Esophagus squamous epithelium (tissue), 5 donors: ENCODE measurements at regions not wholly inside any gene's neighbourhood (a gene's known extent, or its start where the extent isn't known, plus 50 kb on each side); places are given as distances from the start of the nearest gene placed in this dataset.

Source experiments
- DNase-seq: peaks from one replicate; lab custom pipeline; 2025; lab: John Stamatoyannopoulos, UW
- H3K27ac ChIP-seq, 4 donors: fragments of 200-600 bp; sonication (generic); one replicate each; pipeline ENCODE4 v1.5.1; 2016 to 2019; ENCODE audit warnings: mild to moderate bottlenecking in 1 of 4
- H3K27me3 ChIP-seq, 4 donors: fragments of 200-600 bp; sonication (generic); 1 replicate in 3 of 4; 2 replicates in 1 of 4; pipeline versions ENCODE4 v1.5.1 to v1.6.0; 2017 to 2021; ENCODE audit warnings: antibody characterized with exemption in 1 of 4
- H3K36me3 ChIP-seq, 3 donors: fragments of 200-600 bp; sonication (generic); one replicate each; pipeline ENCODE4 v1.5.1; 2016 to 2019
- H3K4me1 ChIP-seq, 3 donors: fragments of 200-600 bp; sonication (generic); one replicate each; pipeline ENCODE4 v1.5.1; 2017 to 2019
- H3K4me3 ChIP-seq, 4 donors: fragments of 200-600 bp; sonication (generic); 1 replicate in 3 of 4; 2 replicates in 1 of 4; pipeline ENCODE4 v1.5.1; 2016 to 2019; ENCODE audit warnings: mild to moderate bottlenecking in 2 of 4, moderate library complexity in 1 of 4
- H3K9me3 ChIP-seq, 3 donors: fragments of 200-600 bp; sonication (generic); one replicate each; pipeline ENCODE4 v1.5.1; 2016 to 2019
- CTCF ChIP-seq, 6 experiments: fragments of 450-650 bp in 4 of 6; fragments of 200-600 bp in 2 of 6; sonication (generic) in 2 of 6; IDR thresholded peaks; one replicate each; pipeline ENCODE4 v1.5.1; 2016 to 2019; ENCODE audit warnings: antibody characterized with exemption in 6 of 6, mild to moderate bottlenecking in 4 of 6, moderate library complexity in 4 of 6
- POLR2A ChIP-seq, 4 donors: fragments of 450-650 bp; IDR thresholded peaks; one replicate each; pipeline ENCODE4 v1.6.1; 2017; ENCODE audit warnings: antibody characterized with exemption in 4 of 4, mild to moderate bottlenecking in 4 of 4, moderate library complexity in 3 of 4
- WGBS, 2 donors: methylation state at CpG; one replicate each; pipeline ENCODE4 v1.1.5; 2018; 5-methylcytosine and 5-hydroxymethylcytosine counted together
- intact Hi-C: fragments of 100-400 bp; cut with DNase I; formaldehyde crosslinking; loops from one replicate; pipeline ENCODE4 v1.15.0; 2022
- donor health status: DM: yes; HTN: yes; CAD: no.

GRCh38 chr12:105912882-105913678, 225.7 kb downstream of the NUAK1 start:
- TF ChIP-seq CTCF (IDR thresholded peaks at IDR 0.05) (no peak), POLR2A (IDR thresholded peaks at IDR 0.05) (no peak)
- Histone ChIP-seq H3K36me3 (no peaks in the 10 kb centered on the region), H3K4me1 (no peaks in the 10 kb centered on the region), H3K9me3 (no peaks in the 10 kb centered on the region), H3K4me3 (no peak overlapping the region), H3K27ac (no peak overlapping the region), H3K27me3 (no peaks in the 10 kb centered on the region)
- DNase-seq: no peak
- 57 to 60% methylated on average over 9 of the region's 9 CpGs for WGBS, 2 donors
- intact Hi-C loops: no loop called here

- H3K27me3 ChIP-seq: no peaks in the 10 kb centered on the region
- intact Hi-C loops: no loop called here
- H3K27ac ChIP-seq: no peak overlapping the region
- DNase-seq: no peak
- TF ChIP-seq CTCF (IDR thresholded peaks at IDR 0.05): no peak
- H3K9me3 ChIP-seq: no peaks in the 10 kb centered on the region
- no peaks in the 10 kb centered on the region for H3K36me3 ChIP-seq
- H3K4me1 ChIP-seq: peaks cover 0 to 16% (median 0%) of the 10 kb centered on the region in 3 donors
- 54 to 80% methylated on average over 3 of the region's 3 CpGs for whole genome bisulfite sequencing, 2 donors
- H3K4me3 ChIP-seq: no peak overlapping the region
Measured at GRCh38 chr12:105915997-105916759, 222.6 kb downstream of the NUAK1 start.

DNA sequence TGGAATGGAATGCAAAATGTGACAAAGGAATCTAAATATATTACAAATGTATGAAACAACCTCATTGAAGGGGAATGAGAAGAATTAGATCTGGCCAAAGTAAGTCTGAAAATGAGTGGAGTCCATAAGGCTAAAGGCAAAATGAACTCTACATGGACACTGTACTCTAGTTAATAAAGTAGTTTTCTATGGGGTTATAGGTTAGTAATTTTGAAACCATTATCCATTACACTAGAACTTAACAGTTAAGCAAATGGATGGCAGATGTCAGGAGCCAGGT, 222.1 kb downstream of the NUAK1 start:
- Histone ChIP-seq H3K9me3 (no peaks in the 10 kb centered on the region), H3K27me3 (no peaks in the 10 kb centered on the region), H3K36me3 (no peaks in the 10 kb centered on the region), H3K27ac (no peak overlapping the region), H3K4me3 (no peak overlapping the region), H3K4me1 (peaks cover 0 to 16% (median 0%) of the 10 kb centered on the region in 3 donors)
- DNase-seq: no peak
- intact Hi-C loops: no loop called here
- no peak for TF ChIP-seq POLR2A (IDR thresholded peaks at IDR 0.05)
- TF ChIP-seq CTCF (IDR thresholded peaks at IDR 0.05): no peak

GRCh38 chr12:105920161-105920684, 218.5 kb downstream of the NUAK1 start:
- H3K4me3 ChIP-seq: no peak overlapping the region
- no peak for TF ChIP-seq POLR2A (IDR thresholded peaks at IDR 0.05)
- no peak for TF ChIP-seq CTCF (IDR thresholded peaks at IDR 0.05)
- no peak overlapping the region for H3K27ac ChIP-seq
- no peaks in the 10 kb centered on the region for H3K36me3 ChIP-seq
- H3K9me3 ChIP-seq: no peaks in the 10 kb centered on the region
- H3K27me3 ChIP-seq: no peaks in the 10 kb centered on the region
- intact Hi-C loops: no loop called here
- no peak for DNase-seq
- 23 to 34% methylated on average over 4 of the region's 4 CpGs for WGBS, 2 donors
- H3K4me1 ChIP-seq: peaks cover 0 to 25% (median 0%) of the 10 kb centered on the region in 3 donors

DNA sequence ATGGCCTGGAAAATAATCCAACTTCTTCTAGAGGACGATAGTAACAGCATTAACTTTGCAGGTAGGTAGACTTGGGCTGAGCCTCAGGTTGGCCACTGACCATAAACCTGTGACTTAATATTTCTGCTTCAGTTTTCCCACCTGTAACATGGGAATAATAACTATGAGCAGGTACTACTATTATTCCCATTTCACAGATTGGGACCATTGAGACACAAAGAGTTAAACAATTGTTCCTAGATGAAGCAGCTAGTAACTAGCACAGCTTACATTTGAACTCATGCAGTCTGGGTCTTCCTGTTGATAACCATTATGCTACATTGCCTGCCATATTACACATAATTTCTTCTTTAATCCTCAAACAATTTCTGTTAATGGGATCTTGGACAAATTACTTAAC, 217.7 kb downstream of the NUAK1 start:
- H3K4me3 ChIP-seq: no peak overlapping the region
- peaks cover 0 to 25% (median 0%) of the 10 kb centered on the region in 3 donors for H3K4me1 ChIP-seq
- no peaks in the 10 kb centered on the region for H3K27me3 ChIP-seq
- no peaks in the 10 kb centered on the region for H3K36me3 ChIP-seq
- WGBS, 2 donors: 67% methylated on average over 1 of the region's 1 CpG; no CpG with 5 or more reads in 1 of the 2 donors
- no peak for DNase-seq
- TF ChIP-seq POLR2A (IDR thresholded peaks at IDR 0.05): no peak
- no peak for TF ChIP-seq CTCF (IDR thresholded peaks at IDR 0.05)
- no peaks in the 10 kb centered on the region for H3K9me3 ChIP-seq
- intact Hi-C loops: no loop called here
- no peak overlapping the region for H3K27ac ChIP-seq
